ENCODE measurements at regions not wholly inside any gene's neighbourhood (a gene's known extent, or its start where the extent isn't known, plus 50 kb on each side); places are given as distances from the start of the nearest gene placed in this dataset.

- no peaks in the 10 kb centered on the region for H3K9me3 ChIP-seq (ENCODE audit: control insufficient read depth, insufficient read depth, low read length)
- H3K4me1 ChIP-seq (ENCODE audit: insufficient read depth, low read length) = no peaks in the 10 kb centered on the region
Observed at GRCh38 chr12:66050283-66050576, 80.3 kb downstream of the LLPH start.

GRCh38 chr12:66049538-66050282, 80.8 kb downstream of the LLPH start:
- H3K9ac ChIP-seq (ENCODE audit: low read depth, low read length) = no peak overlapping the region
- H3K36me3 ChIP-seq (ENCODE audit: insufficient read depth, low read length) = no peaks in the 10 kb centered on the region
- H3K4me1 ChIP-seq (ENCODE audit: insufficient read depth, low read length) = no peaks in the 10 kb centered on the region
- no peaks in the 10 kb centered on the region for H3K9me3 ChIP-seq (ENCODE audit: control insufficient read depth, insufficient read depth, low read length)

More at GRCh38 chr12:66050283-66050576, 80.3 kb downstream of the LLPH start:
- Histone ChIP-seq H3K36me3 (ENCODE audit: insufficient read depth, low read length) (no peaks in the 10 kb centered on the region), H3K9ac (ENCODE audit: low read depth, low read length) (no peak overlapping the region)

DNA sequence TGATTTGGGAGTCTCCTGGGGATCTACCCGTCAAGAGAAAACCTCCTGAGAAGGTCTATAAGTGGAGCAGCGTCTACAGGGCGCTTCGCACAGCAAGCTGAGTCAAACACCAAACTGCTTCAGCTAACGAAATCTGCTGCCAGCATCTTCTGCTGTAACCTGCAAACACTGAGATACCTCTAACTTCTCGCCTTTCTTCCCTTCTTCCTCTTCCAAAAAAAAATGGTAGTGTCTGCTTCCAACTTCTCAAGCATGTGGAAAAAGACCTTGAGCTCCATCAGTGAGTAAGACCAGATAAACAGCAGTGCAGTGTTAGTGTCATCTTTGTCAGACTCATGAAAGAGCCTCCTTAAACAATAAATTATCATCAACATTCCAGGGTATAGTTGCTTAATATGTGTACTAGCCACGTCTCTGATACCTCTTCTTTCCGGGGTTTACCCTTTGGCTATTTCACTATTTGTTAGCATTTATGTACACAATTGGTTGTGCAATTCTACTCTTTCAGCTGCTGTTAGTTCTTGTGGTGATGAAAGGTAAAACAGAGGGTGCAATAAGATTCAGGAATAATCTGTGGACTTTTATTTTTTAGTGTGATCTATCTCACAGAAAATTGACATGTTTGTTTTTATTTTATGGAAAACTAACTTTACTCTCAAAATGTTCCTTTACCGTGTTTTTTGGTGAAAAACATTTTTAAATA, 81.6 kb downstream of the LLPH start:
- no peaks in the 10 kb centered on the region for H3K36me3 ChIP-seq (ENCODE audit: insufficient read depth, low read length)
- no peak overlapping the region for H3K9ac ChIP-seq (ENCODE audit: low read depth, low read length)
- H3K9me3 ChIP-seq (ENCODE audit: control insufficient read depth, insufficient read depth, low read length) = no peaks in the 10 kb centered on the region
- H3K4me1 ChIP-seq (ENCODE audit: insufficient read depth, low read length) = no peaks in the 10 kb centered on the region

DNA sequence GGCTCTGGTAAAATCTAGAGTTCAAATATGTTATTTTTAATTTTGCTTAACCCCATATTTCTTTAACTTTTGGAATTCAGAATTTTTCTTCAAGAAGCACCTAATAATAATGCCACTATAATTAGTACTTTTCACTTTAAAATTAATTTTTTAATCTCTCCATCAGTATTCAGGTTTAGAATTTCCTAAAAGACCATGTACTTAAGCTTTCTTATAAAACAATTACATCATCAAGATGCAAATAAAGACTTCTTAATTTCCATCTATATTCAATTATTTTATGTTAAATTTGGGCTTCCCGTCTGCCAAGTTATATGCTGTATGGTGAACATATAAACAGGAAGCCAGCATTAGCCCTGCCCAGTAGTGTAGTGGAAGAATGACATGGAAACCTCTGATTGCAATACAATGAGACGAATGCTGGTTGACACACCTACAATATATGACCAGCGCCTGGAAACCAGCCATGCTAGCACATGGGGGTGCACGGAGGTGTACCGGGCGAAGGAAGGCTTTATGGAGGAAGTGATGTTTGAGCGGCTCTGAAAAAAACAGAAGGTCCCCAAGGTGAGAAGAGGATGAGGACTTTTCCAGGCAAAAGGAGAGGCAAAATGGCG, 82.2 kb downstream of the LLPH start:
- H3K9ac ChIP-seq (ENCODE audit: low read depth, low read length) = no peak overlapping the region
- no peaks in the 10 kb centered on the region for H3K9me3 ChIP-seq (ENCODE audit: control insufficient read depth, insufficient read depth, low read length)
- H3K36me3 ChIP-seq (ENCODE audit: insufficient read depth, low read length) = no peaks in the 10 kb centered on the region
- no peaks in the 10 kb centered on the region for H3K4me1 ChIP-seq (ENCODE audit: insufficient read depth, low read length)

DNA sequence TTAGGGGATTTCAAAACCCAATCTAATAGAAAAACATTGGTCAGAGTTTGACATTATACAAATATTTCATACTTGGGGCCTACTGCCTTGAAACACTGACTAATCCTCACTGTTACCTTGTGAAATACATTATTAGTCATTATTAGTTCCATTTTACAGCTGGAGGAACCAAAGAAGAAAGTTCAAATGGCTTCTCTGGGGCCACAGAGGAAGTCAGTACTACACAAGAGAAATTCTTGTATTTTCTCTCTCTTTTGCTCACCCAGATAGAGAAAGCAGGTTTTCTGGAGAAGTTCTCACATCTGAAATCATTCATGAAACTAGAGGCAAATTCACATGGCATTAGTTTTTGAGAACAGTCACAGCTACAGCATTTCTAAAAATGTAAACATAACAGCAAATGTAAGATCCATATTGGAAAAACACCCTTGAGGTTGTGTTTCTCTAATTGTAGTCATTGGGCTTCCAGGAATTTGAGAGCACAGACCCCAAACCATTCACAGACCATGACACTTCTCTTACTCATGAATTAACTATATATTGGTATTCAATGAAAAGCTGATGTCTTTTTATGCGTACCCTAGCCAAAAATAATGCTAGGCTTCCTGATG, 83.0 kb downstream of the LLPH start:
- H3K4me1 ChIP-seq (ENCODE audit: insufficient read depth, low read length) = no peaks in the 10 kb centered on the region
- H3K9me3 ChIP-seq (ENCODE audit: control insufficient read depth, insufficient read depth, low read length) = no peaks in the 10 kb centered on the region
- no peak overlapping the region for H3K9ac ChIP-seq (ENCODE audit: low read depth, low read length)
- no peaks in the 10 kb centered on the region for H3K36me3 ChIP-seq (ENCODE audit: insufficient read depth, low read length)

- Histone ChIP-seq H3K4me1 (ENCODE audit: insufficient read depth, low read length) (no peaks in the 10 kb centered on the region), H3K9ac (ENCODE audit: low read depth, low read length) (no peak overlapping the region), H3K36me3 (ENCODE audit: insufficient read depth, low read length) (no peaks in the 10 kb centered on the region), H3K9me3 (ENCODE audit: control insufficient read depth, insufficient read depth, low read length) (no peaks in the 10 kb centered on the region)
Observed at GRCh38 chr12:66045506-66045905, 85.0 kb downstream of the LLPH start.

GRCh38 chr12:66044731-66045130, 85.8 kb downstream of the LLPH start:
- no peaks in the 10 kb centered on the region for H3K9me3 ChIP-seq (ENCODE audit: control insufficient read depth, insufficient read depth, low read length)
- H3K36me3 ChIP-seq (ENCODE audit: insufficient read depth, low read length) = no peaks in the 10 kb centered on the region
- no peaks in the 10 kb centered on the region for H3K4me1 ChIP-seq (ENCODE audit: insufficient read depth, low read length)
- H3K9ac ChIP-seq (ENCODE audit: low read depth, low read length) = no peak overlapping the region

DNA sequence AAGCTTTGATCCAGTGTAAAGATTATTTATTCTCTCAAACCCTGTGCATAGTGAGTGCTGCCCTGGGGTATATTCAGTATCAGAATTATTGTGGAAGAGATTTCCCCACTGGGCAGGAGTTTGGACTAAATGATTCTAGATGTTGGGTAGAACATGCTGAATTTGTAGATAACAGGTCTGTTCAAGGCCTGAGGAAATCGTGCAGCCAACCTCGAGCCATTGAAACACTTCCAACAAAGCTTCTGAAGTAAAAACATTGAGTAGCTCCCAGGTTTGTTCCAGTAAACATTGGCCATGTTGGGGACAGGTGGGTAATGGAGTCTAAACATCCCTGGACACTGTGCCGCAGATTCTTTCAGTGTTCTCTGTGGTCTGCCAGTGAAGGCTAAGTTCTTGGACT, 87.5 kb downstream of the LLPH start:
- no peaks in the 10 kb centered on the region for H3K4me1 ChIP-seq (ENCODE audit: insufficient read depth, low read length)
- no peaks in the 10 kb centered on the region for H3K36me3 ChIP-seq (ENCODE audit: insufficient read depth, low read length)
- H3K9ac ChIP-seq (ENCODE audit: low read depth, low read length) = no peak overlapping the region
- no peaks in the 10 kb centered on the region for H3K9me3 ChIP-seq (ENCODE audit: control insufficient read depth, insufficient read depth, low read length)

DNA sequence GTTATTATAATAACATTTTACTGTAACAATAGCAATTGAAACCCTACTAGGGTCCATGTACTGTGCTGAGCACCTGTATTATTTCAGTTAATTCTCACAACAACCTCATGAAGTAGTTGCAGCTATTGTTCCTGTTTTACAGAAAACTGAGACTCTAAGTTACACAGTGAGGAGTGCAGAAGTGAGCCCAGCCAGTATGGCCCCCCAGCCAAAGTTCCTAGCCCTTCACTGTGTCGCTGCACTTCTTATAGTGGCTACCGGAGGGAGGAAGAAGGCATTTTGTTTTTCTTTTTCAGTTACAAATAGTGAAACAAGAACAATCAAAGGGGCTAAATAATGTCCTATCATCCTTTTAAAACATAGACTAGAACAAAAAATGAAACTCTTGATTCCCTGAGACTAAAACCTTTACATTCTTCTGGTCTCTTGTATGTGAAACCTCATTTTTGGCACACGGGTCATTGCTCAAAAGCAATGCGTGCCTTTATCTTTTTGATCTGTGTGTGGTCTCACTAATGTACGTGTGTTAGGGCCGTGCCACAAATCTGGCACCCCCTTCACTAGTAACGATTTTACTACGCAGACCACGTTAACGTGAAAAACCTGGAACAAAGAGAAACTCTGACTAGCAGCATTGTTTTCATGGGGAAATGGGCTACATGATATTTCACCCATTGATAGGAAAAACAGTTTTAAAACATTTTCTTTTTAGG, 88.7 kb downstream of the LLPH start:
- Histone ChIP-seq H3K9me3 (ENCODE audit: control insufficient read depth, insufficient read depth, low read length) (no peaks in the 10 kb centered on the region), H3K36me3 (ENCODE audit: insufficient read depth, low read length) (no peaks in the 10 kb centered on the region), H3K9ac (ENCODE audit: low read depth, low read length) (no peak overlapping the region), H3K4me1 (ENCODE audit: insufficient read depth, low read length) (no peaks in the 10 kb centered on the region)

GRCh38 chr12:66036317-66036716, 94.2 kb downstream of the LLPH start:
- Histone ChIP-seq H3K4me1 (ENCODE audit: insufficient read depth, low read length) (no peaks in the 10 kb centered on the region), H3K9ac (ENCODE audit: low read depth, low read length) (no peak overlapping the region), H3K36me3 (ENCODE audit: insufficient read depth, low read length) (no peaks in the 10 kb centered on the region), H3K9me3 (ENCODE audit: control insufficient read depth, insufficient read depth, low read length) (no peaks in the 10 kb centered on the region)

DNA sequence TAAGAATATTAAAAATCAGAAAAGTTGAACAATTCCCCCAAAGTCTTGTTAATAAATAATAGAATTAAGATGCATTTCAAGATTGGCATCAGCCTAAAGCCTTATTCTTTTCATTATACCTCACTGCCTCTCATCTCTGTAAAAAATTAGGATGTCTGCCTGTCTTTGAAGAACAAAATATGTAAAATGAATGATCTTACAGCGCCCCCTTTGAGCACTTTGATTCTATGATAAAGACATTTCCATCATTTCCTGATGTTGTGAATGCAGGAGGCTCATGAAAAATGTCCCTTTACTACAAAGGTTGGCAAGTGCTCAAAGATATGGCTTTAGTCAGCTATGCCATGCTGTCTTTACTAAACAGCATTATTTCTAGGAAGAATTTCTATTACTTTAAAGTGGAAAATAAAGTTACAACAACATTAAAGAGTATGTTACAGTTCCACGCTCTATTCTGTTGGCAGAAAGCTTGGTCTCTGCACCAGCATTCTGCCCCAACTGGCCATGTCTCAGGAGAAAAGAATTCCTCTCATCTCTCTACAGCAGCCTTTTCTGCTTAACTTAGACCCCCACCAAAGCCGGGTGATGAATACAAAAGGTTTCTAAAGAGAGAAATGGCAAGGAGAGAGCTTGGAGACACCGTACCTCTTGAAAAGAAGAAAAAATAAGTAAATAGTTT, 95.1 kb downstream of the LLPH start:
- no peaks in the 10 kb centered on the region for H3K4me1 ChIP-seq (ENCODE audit: insufficient read depth, low read length)
- no peaks in the 10 kb centered on the region for H3K36me3 ChIP-seq (ENCODE audit: insufficient read depth, low read length)
- H3K9ac ChIP-seq (ENCODE audit: low read depth, low read length) = no peak overlapping the region
- no peaks in the 10 kb centered on the region for H3K9me3 ChIP-seq (ENCODE audit: control insufficient read depth, insufficient read depth, low read length)

DNA sequence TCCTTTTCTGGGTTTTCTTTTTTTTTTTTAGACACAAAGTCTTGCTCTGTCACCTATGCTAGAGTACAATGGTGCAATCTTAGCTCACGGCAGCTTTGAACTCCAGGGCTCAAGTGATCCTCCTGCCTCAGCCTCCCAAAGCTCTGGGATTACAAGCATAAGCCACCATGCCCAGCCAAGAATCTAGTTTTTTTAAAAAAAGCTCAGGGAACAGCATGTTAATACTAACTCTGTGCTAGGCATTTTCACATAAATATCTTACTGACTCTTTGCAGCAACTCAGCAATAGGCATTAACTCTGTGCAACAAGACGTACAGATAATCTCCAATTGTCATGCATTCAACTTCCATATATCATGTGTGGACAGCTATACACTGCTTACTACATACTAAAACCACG, 97.4 kb downstream of the LLPH start:
- no peak overlapping the region for H3K9ac ChIP-seq (ENCODE audit: low read depth, low read length)
- no peaks in the 10 kb centered on the region for H3K9me3 ChIP-seq (ENCODE audit: control insufficient read depth, insufficient read depth, low read length)
- H3K4me1 ChIP-seq (ENCODE audit: insufficient read depth, low read length) = no peaks in the 10 kb centered on the region
- H3K36me3 ChIP-seq (ENCODE audit: insufficient read depth, low read length) = no peaks in the 10 kb centered on the region

GRCh38 chr12:66032739-66033138, 97.8 kb downstream of the LLPH start:
- Histone ChIP-seq H3K4me1 (ENCODE audit: insufficient read depth, low read length) (no peaks in the 10 kb centered on the region), H3K36me3 (ENCODE audit: insufficient read depth, low read length) (no peaks in the 10 kb centered on the region), H3K9ac (ENCODE audit: low read depth, low read length) (no peak overlapping the region), H3K9me3 (ENCODE audit: control insufficient read depth, insufficient read depth, low read length) (no peaks in the 10 kb centered on the region)

DNA sequence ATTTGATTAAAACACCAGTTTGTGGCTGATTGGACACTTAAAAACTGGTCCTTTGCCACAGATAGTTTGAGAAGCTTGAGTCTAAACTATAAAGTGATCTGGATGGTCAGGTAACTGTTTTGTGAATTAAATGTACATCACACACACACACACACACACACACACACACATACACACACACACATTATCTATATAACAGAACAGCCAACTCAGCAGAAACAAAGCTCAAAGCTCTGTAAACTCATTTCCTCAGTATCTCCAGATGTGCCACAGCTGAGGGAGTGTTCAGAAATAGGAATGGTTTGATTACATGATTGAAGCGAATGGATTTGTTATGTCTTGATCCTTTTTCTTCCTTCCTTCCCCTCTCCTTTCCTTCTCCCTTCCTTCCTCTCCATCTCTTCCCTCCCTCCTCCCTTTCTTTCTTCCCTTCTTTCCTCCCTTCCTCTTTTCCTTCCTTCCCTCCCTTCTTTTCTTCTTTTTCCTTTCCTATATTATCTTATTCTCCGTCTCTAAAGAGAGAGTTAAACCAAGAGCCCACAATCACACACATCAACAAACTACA, 100.3 kb downstream of the LLPH start:
- Histone ChIP-seq H3K4me1 (ENCODE audit: insufficient read depth, low read length) (no peaks in the 10 kb centered on the region), H3K36me3 (ENCODE audit: insufficient read depth, low read length) (no peaks in the 10 kb centered on the region), H3K9ac (ENCODE audit: low read depth, low read length) (no peak overlapping the region)

More for the DNA sequence above, 100.3 kb downstream of the LLPH start:
- no peaks in the 10 kb centered on the region for H3K9me3 ChIP-seq (ENCODE audit: control insufficient read depth, insufficient read depth, low read length)

Measured in ES-I3 (cell line).